ENCODE measurements at regions not wholly inside any gene's neighbourhood (a gene's known extent, or its start where the extent isn't known, plus 50 kb on each side); places are given as distances from the start of the nearest gene placed in this dataset.
A peak's percentile ranks its signal among the peaks of the same experiment; 100 is the strongest.

- no peak overlapping the region for H2AK5ac ChIP-seq (ENCODE audit: insufficient read length, low read length)
- no peaks in the 10 kb centered on the region for H3K79me2 ChIP-seq (ENCODE audit: insufficient read depth, low read length)
- no peak overlapping the region for H2BK120ac ChIP-seq (ENCODE audit: low read depth, low read length, poor library complexity, severe bottlenecking)
- no peaks in the 10 kb centered on the region for H3K79me1 ChIP-seq (ENCODE audit: insufficient read depth, low read depth, low read length, poor library complexity, severe bottlenecking)
- peaks cover 28% of the 10 kb centered on the region for H3K27me3 Mint-ChIP-seq (ENCODE audit: low read depth)
- no peak overlapping the region for H3K9ac ChIP-seq (ENCODE audit: extremely low read depth, insufficient read length, low read length)
- H2BK15ac ChIP-seq (ENCODE audit: low read depth, low read length): no peak overlapping the region
- H3T11ph ChIP-seq (ENCODE audit: low read length): no peak overlapping the region
- H3K4me3 Mint-ChIP-seq: no peak overlapping the region; a peak in 1 of 5 replicates
- H3K9me3 Mint-ChIP-seq: no peaks in the 10 kb centered on the region; a peak in 1 of 5 replicates
- H3K27ac ChIP-seq (ENCODE audit: insufficient read length, low read depth, low read length): no peak overlapping the region
- H3K4me1 ChIP-seq (ENCODE audit: insufficient read depth, low read length): peaks cover 8% of the 10 kb centered on the region; the same call in 1 of the 2 replicates
- no peak overlapping the region for H3K4ac ChIP-seq (ENCODE audit: low read depth, low read length)
- H2BK5ac ChIP-seq (ENCODE audit: insufficient read length, low read length): no peak overlapping the region
- H3K14ac ChIP-seq (ENCODE audit: insufficient read depth, low read length): no peak overlapping the region; the same call in 1 of the 2 replicates
- H3K4me1 Mint-ChIP-seq: peaks cover 33 to 44% of the 10 kb centered on the region in 2 experiments
- peaks cover 5% of the 10 kb centered on the region for H3K23me2 ChIP-seq (ENCODE audit: insufficient read length, low read depth, low read length, poor library complexity, severe bottlenecking)
- no peaks in the 10 kb centered on the region for H4K20me1 ChIP-seq (ENCODE audit: control insufficient read depth, insufficient read depth, insufficient read length)
- no peak overlapping the region for H3K18ac ChIP-seq (ENCODE audit: insufficient read length, low read depth, low read length)
- H2BK12ac ChIP-seq (ENCODE audit: insufficient read length, low read depth, low read length): no peak overlapping the region
- H3K23ac ChIP-seq (ENCODE audit: insufficient read length, low read depth, low read length): no peak overlapping the region
- H3K9me3 ChIP-seq (ENCODE audit: control insufficient read depth, low read depth, low read length): no peaks in the 10 kb centered on the region
- no peak overlapping the region for H3K4me2 ChIP-seq (ENCODE audit: insufficient read depth, insufficient read length, low read length)
- no CpG with 5 or more reads among the region's 24 CpGs for WGBS (ENCODE audit: extremely low coverage, insufficient read length, low lambda C conversion rate)
- no peak overlapping the region for H2BK20ac ChIP-seq (ENCODE audit: low read depth, low read length, poor library complexity, severe bottlenecking)
- H3K27me3 ChIP-seq (ENCODE audit: insufficient read depth, low read length): no peaks in the 10 kb centered on the region
- no peaks in the 10 kb centered on the region; a peak in 1 of 7 replicates for H3K36me3 Mint-ChIP-seq (ENCODE audit: insufficient read depth in 1 of 3, low read depth in 3 of 3)
- H4K91ac ChIP-seq (ENCODE audit: insufficient read length, low read depth, low read length): no peak overlapping the region
- peak overlapping the region in 1 of 3 experiments; percentile 18; a peak in 1 of 7 replicates for H3K27ac Mint-ChIP-seq
- no peak for TF ChIP-seq CTCF (conservative IDR thresholded peaks at IDR 0.05)
- no peak overlapping the region for H4K5ac ChIP-seq (ENCODE audit: insufficient read length, low read depth, low read length)
- DNase-seq: no peak
- H4K8ac ChIP-seq (replicated peaks; ENCODE audit: insufficient read length, low read depth, low read length): no peak overlapping the region
- no peak overlapping the region for H3K56ac ChIP-seq (ENCODE audit: insufficient read length, low read depth, low read length)
- H2AFZ ChIP-seq (ENCODE audit: low read length): no peak overlapping the region
Observed at GRCh38 chr16:85307552-85308364, 195.5 kb upstream of the CIBAR2 start.

All from H9 (cell line).